ENCODE measurements at regions not wholly inside any gene's neighbourhood (a gene's known extent, or its start where the extent isn't known, plus 50 kb on each side); places are given as distances from the start of the nearest gene placed in this dataset.
"Not testable (repeated sequence)": the region's sequence is repeated elsewhere in the genome, so short reads cannot be mapped to it uniquely, and the experiment has no call there.

DNA sequence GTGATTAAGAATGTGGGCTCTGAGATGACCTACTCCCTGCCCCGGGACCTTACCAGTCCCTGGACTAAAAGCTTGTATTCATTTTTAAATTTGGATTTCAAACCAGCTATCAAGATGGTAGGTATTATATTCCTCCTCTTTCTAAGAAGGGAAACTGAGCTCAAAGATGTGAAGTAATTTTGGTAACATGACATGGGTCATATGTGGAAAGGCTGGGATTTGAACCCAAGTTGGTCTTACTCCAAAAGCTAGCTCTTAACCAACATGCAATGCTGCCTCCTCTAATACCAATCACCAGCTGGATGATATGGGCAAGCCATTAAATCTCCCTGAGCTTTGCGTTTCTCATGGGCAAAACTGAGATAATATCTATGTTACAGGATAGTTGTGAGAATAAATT, 166.4 kb upstream of the SLC38A2 start:
- DNase-seq: no peak

GRCh38 chr12:46537387-46537955, 164.9 kb upstream of the SLC38A2 start:
- DNase-seq: no peak

DNA sequence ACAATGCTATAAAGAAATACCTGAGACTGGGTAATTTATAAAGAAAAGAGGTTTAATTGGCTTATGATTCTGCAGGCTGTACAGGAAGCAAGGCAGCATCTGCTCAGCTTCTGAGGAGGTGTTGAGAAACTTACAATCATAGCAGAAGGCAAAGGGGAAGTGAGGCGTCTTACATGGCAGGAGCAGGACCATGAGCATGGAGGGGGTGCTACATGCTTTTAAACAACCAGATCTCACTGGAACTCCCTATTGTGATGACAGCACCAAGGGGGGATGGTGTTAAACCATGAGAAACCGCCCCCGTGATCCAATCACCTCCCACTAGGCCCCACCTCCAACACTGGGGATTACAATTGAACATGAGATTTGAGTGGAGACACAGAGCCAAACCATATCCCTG, 163.7 kb upstream of the SLC38A2 start:
- DNase-seq: not testable (repeated sequence)

DNA sequence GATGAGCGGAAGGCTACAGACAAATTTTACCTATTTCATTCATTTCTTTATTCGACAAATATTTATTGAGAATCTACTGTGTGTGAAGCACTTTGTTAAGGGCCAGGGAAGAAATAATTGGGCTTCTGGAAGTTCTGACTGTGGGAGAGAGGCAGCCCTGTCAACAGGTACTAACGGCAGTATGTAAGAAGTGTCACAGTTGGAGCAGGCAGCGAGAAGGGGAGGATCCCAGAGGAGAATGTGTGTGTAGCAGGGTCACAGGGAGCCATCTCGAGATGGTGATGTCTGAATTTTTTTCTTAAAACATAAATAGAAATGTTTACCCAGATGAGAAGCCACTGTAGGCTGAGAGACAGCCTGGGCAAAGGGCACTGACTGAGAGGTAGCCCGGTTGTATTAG, 163.3 kb upstream of the SLC38A2 start:
- DNase-seq: no peak

- DNase-seq: no peak
These were observed 162.8 kb upstream of the SLC38A2 start for GRCh38 chr12:46535376-46535775.

DNA sequence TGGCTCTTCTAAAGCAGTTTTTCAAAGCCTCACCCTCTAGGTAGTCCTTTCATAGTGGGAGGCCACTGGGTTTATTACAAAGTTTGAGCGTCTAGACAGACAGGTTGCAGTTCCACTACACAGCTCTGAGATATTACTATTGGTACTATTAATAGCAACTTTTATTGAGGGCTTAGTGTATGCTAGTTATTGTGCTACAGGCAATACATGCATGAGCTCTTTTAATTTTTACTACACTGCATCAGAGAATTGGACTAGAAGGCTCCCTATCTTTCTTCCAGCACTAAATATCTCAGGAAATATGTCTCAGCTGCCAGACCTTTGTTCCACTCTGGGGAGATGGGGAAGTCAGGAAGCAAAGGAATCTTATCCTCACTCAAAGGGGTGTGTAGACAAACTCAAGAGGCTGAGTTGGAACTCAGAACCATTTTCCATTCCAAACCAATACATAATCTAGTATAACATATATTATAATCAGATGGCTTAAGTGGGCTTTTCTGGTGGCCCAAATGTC, 161.8 kb upstream of the SLC38A2 start:
- DNase-seq: no peak

DNA sequence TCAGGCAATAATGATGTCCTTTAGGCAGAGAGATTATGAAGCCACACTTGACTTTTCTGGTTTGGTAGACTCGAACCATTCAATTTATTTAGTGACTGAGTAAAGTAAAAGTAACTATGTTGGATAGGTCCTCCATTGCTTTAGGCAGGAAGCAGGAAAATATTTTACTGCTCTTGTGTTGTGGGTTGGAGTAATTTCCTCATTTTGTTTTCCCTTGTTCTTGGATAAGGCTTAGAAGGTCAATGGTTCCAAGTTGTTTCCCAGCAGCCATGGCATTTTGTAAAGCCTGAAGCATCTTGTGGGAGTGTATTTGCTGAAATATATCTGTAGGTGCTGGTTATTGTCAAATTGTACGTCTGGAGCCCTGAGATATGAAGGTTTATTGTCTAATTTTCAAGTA, 161.2 kb upstream of the SLC38A2 start:
- no peak for DNase-seq

DNA sequence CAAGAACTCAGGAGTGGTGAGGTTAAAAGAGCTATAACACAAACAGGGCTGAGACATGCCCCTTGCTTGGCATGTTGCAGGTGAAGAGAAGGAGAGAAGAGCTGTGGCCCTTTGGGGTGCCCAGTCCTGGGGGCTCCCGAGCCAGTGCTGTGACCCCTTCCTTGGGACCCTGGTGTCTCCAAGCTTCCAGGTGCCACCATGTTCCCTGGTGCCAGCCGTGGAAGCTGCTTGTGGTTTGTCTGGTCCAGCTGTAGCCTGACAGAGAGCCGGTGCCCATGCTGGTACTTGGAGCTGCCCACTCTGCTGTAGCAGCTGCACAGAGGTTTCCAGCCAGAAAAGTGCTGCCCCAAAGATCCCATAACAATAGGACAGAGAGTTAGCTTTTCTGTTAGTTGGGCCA, 159.2 kb upstream of the SLC38A2 start:
- no peak for DNase-seq

GRCh38 chr12:46531059-46531785, 158.6 kb upstream of the SLC38A2 start:
- no peak for DNase-seq

DNA sequence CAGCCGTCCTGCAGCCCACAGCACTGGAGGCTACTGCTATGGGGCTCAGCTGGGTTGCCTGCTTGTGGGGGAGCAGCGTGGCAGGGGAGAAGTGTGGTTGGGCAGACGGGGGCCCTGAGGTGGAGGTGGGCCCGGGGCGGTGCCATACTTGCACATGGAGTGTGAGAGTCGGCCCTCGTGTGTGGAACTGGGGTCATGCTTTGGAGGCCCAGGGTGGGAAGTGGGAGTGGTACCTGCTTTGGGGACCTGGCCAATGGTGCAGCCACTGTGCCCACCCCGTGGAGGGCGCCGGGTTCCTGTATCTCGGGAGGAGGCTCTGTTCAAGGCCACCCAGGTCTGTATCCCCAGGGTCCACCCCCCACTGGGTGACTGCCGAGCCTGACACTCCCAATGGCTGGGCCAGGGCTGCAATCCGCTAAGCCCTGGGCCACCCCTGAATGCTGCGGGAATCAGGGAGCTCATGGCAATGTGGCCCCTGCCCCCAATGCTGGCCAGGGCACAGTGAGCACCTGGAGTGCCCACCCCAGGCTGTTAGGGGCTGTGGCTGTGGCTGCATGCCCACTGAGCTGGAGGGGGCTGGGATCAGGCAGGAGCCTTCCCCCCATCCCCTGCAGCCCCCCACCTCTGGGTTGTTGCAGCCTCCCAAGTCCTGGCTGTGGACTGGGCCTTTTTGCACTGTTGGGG, 157.9 kb upstream of the SLC38A2 start:
- no peak for DNase-seq

- DNase-seq: no peak
These were observed 153.7 kb upstream of the SLC38A2 start for GRCh38 chr12:46526233-46526632.

- DNase-seq: no peak
These were observed 152.2 kb upstream of the SLC38A2 start for GRCh38 chr12:46524778-46525177.

DNA sequence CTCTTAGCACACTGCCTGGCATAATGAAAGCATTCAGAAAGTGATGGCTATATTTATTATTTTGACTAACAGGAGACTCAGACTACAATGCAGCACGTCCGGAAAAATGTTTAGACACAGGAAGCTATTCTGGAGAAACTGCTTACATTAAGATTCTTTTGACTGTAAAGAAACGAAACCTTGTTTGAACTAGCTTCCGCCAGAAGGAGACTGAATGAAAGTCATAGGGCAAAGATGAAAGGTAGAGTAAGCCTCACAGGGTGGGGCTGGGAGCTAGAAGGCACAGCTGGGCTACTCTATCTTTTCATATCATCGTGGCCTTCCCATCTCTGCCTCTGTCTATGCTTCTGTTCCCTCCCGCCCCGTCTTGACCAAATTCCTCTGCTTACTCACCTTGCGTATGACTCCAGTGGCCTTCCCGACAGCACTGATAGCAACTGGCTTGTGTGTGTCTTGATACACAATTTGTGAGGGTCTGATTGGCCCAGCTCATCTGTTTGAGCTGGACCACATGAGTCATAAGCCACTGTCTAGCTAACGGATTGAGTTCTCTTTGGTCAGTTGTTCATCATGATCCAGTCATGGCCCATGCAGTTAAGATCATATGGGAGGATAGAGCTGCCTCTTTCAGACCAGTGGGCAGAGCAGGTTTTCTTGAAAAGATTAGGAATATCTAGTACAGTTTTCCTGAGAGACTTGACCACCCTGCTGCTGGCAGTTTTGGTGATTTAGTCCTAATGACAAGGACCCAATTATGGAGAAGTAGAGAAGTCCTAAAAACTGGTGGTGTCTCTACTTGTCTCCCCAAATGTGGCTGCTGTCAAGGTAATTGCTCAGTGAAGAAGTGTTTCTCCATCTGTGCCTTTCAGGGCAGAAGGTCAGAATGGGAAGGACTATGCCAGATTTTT, 151.5 kb upstream of the SLC38A2 start:
- DNase-seq: no peak

- DNase-seq: no peak
These were observed 150.9 kb upstream of the SLC38A2 start for GRCh38 chr12:46523446-46523845.

DNA sequence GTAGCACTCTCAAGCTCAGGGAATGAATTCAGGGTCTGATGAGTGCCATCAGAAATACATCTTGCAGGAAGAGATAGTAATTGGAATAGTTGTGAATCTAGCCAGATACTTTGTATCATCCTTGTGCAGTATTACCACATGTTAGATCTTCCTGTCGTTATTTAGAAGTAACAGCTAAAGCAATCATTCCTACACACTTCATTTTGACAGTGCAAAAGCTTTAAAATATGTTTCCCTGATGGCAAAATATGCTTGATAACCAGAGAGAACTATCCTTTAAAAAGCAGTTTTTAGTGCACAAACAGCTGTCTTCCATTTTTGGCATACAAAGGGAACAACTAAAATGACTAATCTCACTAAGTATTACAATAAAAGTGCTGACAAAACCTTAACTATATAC, 149.5 kb upstream of the SLC38A2 start:
- no peak for DNase-seq

- no peak for DNase-seq
These were observed 148.6 kb upstream of the SLC38A2 start for GRCh38 chr12:46521145-46521544.

DNA sequence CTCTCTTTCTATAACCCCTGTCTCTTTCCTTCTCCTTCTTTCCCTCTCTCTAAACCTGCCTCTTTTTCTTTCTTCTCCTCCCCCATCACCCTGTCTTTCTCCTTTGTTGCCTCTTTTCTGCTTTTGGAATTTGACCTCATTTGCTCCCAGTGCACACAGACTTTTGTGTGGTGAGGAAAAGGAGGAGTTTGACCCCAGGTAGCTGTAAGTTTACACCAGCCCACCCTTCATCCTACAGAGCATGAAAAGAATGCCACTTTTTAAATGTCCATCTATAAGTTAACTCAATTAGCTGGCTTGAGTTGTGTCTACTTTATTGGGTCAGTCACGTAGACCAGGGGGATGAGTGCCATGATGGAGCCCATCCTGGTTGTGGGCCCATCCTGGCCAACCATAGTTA, 146.8 kb upstream of the SLC38A2 start:
- DNase-seq: no peak

- no peak for DNase-seq
These were observed 146.2 kb upstream of the SLC38A2 start for GRCh38 chr12:46518729-46519128.

DNA sequence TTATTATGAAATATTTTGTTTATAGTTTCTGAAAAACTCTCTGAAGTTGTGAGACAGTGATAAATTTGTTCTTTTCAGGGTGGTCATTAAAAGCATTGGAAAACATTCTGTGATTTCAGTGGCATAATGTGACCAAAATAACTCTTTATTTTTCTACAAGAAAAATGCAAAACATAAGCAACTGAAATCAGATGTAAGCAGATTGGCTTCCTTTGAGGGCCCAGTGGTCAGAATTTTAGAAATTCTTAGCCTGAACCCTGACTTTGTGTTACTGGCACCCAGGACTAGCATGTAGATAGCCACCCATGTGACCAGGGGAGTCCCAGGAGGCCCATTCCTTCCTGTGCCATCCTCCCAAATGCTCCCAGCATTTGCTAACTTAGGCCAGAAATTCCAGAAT, 145.6 kb upstream of the SLC38A2 start:
- no peak for DNase-seq

- no peak for DNase-seq
These were observed 145.0 kb upstream of the SLC38A2 start for GRCh38 chr12:46517579-46517962.

GRCh38 chr12:46516933-46517578, 144.5 kb upstream of the SLC38A2 start:
- DNase-seq: no peak

DNA sequence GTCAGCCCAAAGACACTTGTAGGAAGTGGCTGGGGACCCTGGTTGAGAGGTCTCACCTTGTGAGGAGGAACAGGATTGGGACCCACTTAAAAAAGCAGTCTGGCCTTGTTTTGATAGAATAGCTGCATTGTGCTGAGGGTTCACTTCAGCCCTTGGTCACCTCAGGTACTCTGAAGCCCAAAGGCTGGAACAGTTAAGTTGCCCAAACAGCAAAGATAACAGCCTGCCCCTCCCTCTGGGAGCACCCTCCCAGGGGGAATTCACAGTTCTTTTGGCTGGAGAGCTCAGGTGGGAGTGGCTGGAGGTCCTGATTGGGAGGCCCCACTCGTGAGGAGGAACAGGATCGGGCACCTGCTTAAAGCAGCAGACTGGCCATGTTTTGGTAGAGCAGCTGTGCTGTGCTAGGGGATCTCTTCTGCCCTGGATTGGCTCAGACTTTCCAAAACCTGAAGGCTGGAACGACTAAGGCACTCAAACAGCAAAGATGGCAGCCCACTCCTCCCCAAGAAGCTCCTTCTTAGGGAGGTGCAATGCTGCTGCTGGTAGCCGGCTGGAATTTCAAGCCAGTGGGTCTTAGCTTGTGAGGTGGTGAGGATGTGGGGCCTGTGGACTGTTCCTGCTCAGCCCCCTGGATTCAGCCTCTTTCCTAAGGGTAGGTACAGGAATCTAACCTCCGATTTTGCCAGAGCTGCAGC, 143.8 kb upstream of the SLC38A2 start:
- no peak for DNase-seq

All from NCI-H510A treated with DMSO at 0.1 percent for 48 hours (cell line).